Right cardiac atrium (tissue), 5 donors: ENCODE measurements at regions not wholly inside any gene's neighbourhood (a gene's known extent, or its start where the extent isn't known, plus 50 kb on each side); places are given as distances from the start of the nearest gene placed in this dataset.

ENCODE experiments used
- ATAC-seq, 2 donors: fragments of 200-7000 bp; cut with Tn5 transposase; one replicate each; pipeline versions ENCODE4 v1.8.0 to v1.9.1; 2020; ENCODE audit warnings: moderate library complexity in 2 of 2, mild to moderate bottlenecking in 1 of 2
- DNase-seq, 3 donors: peaks; one replicate each; pipeline ENCODE4 v3.0.0-alpha.2; 2020
- H3K27ac ChIP-seq: one replicate; pipeline ENCODE4 v1.5.1; 2013; ENCODE audit warnings: mild to moderate bottlenecking, low read length, control low read depth, moderate library complexity
- H3K27me3 ChIP-seq: one replicate; pipeline ENCODE4 v1.6.1; 2013; ENCODE audit not compliant: control insufficient read depth, insufficient read depth
- H3K4me1 ChIP-seq: one replicate; pipeline ENCODE4 v1.6.1; 2013; ENCODE audit warnings: low read length; ENCODE audit not compliant: control insufficient read depth, insufficient read depth
- H3K4me3 ChIP-seq: one replicate; pipeline ENCODE4 v1.5.1; 2013; ENCODE audit warnings: low read length, control low read depth
- H3K9me3 ChIP-seq: one replicate; pipeline ENCODE4 v1.6.1; 2013; ENCODE audit warnings: low read length; ENCODE audit not compliant: control insufficient read depth
- WGBS: extraction: QIAGEN DNeasy Blood & Tissue Kit; methylation state at CpG from one replicate; pipeline ENCODE4 v1.1.7; 2013; 5-methylcytosine and 5-hydroxymethylcytosine counted together
- intact Hi-C, 4 donors: fragments of 100-400 bp; cut with DNase I; formaldehyde crosslinking; loops; one replicate each; pipeline versions ENCODE4 v1.11.0 to v1.14.0; 2022 to 2023
- donor health status: healthy with polysubstance abuse.
- donor health status: DM: no; HTN: yes; CAD: no.
- donor health status: DM: no; HTN: no; CAD: no.
- donor health status: DM: no; HTN: yes; CAD: no; lungs with severe emphysema.
- donor health status: DM: yes; HTN: yes; CAD: no.

DNA sequence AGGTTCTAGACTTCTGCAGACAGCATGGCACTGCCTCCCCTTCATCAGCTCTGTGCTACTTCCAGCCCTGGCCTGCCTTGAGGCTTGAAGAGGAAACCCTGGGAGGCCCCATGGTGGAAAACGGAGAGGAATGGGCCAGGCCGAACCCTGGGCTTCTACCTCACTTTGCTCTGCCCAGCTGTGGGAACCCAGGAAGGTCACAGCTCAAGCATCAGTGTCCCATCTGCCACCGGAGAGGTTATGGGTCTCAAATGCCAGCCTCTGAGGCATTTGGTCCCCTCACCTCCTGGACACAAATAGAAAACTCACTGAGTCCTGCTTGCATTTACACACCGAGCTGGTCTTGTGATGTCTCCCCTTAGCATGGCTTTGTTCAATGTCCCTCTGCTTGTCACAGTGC, 80.1 kb upstream of the ALDH1B1 start:
- WGBS = 92% methylated on average over 4 of the region's 4 CpGs
- DNase-seq = no peak
- peaks cover 2% of the 10 kb centered on the region for H3K4me1 ChIP-seq
- intact Hi-C loops = no loop called here
- ATAC-seq = no peak
- no peak overlapping the region for H3K27ac ChIP-seq
- no peak overlapping the region for H3K4me3 ChIP-seq
- H3K9me3 ChIP-seq = no peaks in the 10 kb centered on the region
- no peaks in the 10 kb centered on the region for H3K27me3 ChIP-seq

DNA sequence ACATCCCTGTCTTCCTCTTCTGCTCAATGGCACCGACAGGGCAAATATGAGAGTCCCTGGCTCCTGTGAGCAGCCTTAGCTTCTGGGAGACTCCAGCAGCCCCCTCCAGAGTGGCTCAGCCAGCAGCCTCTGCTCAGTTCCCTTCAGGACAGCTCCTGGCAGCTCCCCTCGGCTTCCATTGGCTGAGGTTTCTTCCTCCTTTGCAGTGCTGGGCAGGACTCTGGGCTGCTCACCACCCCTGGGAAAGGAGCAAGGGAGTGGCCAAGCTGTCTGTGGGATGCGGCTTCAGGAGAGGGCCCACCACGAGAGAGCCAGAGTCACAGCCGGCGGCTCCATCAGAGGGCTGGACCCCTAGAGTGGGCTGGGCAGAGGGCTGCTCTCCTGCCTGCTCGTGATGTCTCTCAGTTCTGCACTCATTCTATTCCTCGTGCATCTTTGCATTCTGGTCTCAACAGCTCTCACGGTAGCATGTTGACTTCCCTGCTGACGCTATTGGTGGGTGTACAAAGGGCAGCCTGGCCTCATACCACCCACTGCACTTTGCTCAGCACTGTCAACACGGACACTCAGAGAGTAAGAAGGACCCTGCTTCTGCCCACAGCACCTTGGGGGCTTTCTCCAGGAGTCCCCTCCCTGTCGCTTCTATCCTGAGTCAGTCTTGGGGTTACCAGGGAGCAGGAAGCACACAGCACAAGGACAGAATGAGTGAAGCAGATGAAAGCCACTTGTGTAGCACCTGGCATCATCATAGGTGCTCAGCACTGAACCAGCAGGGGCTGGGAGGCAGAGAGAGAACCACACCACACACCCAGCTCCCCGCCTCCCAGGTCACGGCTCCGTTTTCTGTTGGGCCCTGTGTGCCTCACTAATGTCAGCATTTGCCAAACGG, 80.9 kb upstream of the ALDH1B1 start:
- intact Hi-C loops = no loop called here
- WGBS = 44% methylated on average over 16 of the region's 16 CpGs
- peak; percentile 20 to 70 (median 67) for DNase-seq
- no peaks in the 10 kb centered on the region for H3K9me3 ChIP-seq
- peak; percentile 62 to 82 for ATAC-seq
- H3K27ac ChIP-seq = peak overlapping the region; percentile 14
- no peaks in the 10 kb centered on the region for H3K27me3 ChIP-seq
- H3K4me1 ChIP-seq = peaks cover 2% of the 10 kb centered on the region
- H3K4me3 ChIP-seq = no peak overlapping the region

DNA sequence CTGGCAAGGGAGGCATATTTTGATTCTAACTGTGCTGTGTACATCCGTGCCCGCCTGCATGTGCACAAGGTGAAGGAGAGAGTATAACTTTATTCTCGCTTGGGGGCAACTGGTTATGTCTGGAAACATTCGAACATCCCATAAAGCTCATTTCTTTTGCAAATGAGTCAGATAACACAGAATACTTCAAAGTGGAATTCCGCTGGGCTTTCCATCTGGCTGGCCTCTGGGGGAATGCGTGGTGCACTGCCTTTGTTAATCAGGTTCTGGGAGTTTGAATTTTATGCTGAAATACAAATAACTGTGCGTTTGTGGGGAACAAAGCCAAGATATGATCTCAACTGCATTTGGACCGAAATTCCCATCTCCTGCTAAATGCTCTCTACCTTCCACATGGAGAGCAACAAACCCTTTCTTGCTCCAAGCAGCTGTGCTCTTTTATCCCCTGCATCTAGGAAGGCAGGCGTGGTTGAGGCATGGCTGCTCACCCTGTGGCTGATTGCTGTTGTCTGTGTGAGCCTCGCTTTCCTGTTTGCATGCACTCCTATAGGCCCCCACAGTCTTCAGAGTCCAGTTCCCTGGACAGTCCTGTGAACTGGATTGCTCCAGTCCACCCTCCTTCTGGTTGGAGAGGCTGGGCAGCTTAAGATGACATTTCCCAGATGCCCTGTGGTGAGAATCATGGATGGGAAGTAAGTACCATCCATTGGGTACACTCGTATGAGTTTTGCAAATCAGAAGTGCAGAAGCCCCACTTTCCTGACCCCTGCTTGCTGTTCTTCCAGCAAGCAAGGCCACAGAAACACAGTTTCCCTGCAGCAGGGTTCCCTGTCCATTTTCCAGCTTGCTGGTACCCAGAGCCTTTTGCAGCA, 82.9 kb upstream of the ALDH1B1 start:
- Histone ChIP-seq H3K27me3 (no peaks in the 10 kb centered on the region), H3K4me3 (no peak overlapping the region), H3K9me3 (no peaks in the 10 kb centered on the region), H3K27ac (no peak overlapping the region), H3K4me1 (peaks cover 2% of the 10 kb centered on the region)
- no peak for DNase-seq
- WGBS = 37% methylated on average over 11 of the region's 11 CpGs
- ATAC-seq = no peak
- intact Hi-C loops = no loop called here

DNA sequence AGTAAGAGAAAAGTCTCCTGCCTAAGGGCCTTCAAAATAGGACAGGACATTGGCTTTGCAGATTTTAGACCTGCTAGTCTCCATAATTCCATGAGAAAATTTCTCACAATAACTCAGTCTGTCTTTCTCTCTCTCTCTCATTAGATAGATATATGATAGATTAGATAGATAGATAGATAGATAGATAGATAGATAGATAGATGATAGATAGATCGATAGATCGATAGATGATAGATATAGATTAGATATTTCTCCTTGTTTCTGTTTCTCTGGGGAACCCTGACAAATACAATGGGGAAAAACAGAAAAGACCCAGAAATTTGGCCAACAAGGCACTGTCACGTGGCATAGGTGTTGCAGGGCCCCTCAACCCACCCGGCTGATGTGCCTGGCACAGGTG, 84.4 kb upstream of the ALDH1B1 start:
- Histone ChIP-seq H3K9me3 (no peaks in the 10 kb centered on the region), H3K4me1 (peaks cover 2% of the 10 kb centered on the region), H3K27ac (no peak overlapping the region), H3K4me3 (no peak overlapping the region), H3K27me3 (no peaks in the 10 kb centered on the region)
- no peak for DNase-seq
- WGBS = 93% methylated on average over 4 of the region's 4 CpGs
- intact Hi-C loops = no loop called here
- no peak for ATAC-seq

DNA sequence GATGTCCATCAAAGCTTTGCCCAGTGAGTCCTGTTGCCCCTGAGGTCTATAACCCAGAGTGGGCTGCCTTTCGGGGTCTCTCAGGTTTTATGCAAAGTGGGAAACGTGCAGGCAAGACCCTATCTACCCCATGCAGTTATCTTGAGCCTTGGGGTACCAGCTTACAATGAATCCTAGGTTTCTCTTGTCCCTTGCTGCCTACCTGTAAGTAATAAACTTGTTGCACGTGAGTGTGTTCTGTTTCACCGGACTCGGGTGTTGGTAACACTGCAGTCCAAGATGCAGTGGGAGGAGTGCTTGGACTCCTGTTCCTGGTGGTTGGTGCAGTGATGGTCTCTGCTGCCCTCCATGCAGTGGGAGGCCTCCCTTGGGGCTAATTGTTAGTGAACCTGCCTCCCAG, 85.6 kb upstream of the ALDH1B1 start:
- DNase-seq (no peak), ATAC-seq (no peak)
- no peaks in the 10 kb centered on the region for H3K9me3 ChIP-seq
- whole genome bisulfite sequencing = 89% methylated on average over 5 of the region's 5 CpGs
- intact Hi-C loops = no loop called here
- H3K4me1 ChIP-seq = peaks cover 2% of the 10 kb centered on the region
- no peak overlapping the region for H3K27ac ChIP-seq
- H3K27me3 ChIP-seq = no peaks in the 10 kb centered on the region
- H3K4me3 ChIP-seq = no peak overlapping the region

DNA sequence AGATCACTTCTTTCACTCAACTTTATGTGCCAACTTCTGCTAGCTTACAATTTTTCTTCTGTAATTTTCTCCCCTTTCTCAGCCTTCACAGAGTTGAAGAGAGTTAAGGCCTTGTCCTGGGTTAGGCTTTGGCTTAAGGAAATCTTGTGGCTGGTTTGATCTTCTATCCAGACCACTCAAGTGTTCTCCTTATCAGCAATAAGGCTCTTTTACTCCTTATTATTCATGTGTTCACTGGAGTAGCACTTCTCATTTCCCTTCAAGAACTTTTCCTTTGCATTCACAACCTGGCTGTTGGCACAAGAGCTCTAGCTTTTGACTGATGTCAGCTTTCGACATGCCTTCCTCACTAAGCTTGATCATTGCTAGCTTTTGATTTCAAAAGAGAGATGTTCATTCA, 86.9 kb upstream of the ALDH1B1 start:
- WGBS = 90% methylated on average over 1 of the region's 1 CpG
- no peaks in the 10 kb centered on the region for H3K9me3 ChIP-seq
- DNase-seq = no peak
- H3K27me3 ChIP-seq = no peaks in the 10 kb centered on the region
- peaks cover 2% of the 10 kb centered on the region for H3K4me1 ChIP-seq
- intact Hi-C loops = no loop called here
- H3K27ac ChIP-seq = no peak overlapping the region
- no peak for ATAC-seq
- H3K4me3 ChIP-seq = no peak overlapping the region

DNA sequence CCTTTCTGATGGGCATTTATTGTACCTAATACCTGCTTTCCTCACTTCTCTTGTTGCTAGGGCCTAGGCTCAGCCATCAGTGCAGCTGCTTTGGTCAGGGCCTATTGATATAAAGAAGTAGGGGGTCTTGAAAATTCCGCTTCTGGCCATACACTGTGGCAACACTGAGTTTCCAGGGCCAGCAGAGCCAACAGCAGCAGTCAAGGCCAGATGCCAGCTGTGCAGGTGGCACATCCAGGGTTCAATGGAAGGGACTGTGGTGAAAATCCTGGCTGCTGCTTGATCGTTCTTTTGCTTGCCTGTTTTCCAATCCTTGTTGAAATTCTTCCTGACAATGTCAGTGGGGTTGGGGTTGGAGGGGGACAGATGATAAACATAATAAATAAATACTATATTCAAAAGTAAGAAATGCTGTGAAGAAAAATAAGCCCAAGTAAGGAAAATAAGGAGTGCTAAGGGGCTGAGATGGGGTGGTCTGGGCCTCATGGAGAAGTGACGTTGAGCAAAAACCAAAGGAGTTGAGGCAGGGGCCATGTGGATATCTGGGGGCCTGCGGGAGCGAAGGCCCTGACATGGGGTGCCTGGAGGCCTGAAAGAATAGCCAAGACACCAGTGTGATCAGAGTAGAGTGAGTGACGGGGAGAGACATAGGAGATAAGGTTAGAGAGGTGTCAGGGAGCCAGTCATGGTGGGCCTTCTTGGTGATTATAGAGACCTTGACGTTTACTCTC, 91.0 kb upstream of the ALDH1B1 start:
- no peaks in the 10 kb centered on the region for H3K27me3 ChIP-seq
- no peak overlapping the region for H3K4me3 ChIP-seq
- no peak overlapping the region for H3K27ac ChIP-seq
- no peaks in the 10 kb centered on the region for H3K4me1 ChIP-seq
- no peaks in the 10 kb centered on the region for H3K9me3 ChIP-seq
- DNase-seq (no peak), ATAC-seq (no peak)
- 90% methylated on average over 7 of the region's 7 CpGs for WGBS
- intact Hi-C loops = no loop called here

DNA sequence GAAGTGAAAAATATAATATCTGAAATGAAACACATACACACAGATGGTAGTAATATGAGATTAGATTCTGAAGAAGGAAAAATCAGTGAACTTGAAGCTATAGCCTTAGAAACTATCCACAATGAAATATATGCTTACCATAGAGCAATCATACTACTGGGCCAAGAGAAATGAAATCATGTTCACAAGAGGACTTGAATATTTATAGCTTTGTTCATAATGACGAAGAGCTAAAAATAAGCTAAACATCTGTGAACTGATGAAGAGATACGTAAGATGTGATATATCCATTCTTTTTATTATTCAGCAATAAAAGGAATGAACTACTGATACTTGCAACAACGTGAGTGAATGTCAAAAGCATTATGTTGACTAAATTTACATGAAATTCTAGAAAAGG, 92.6 kb upstream of the ALDH1B1 start:
- WGBS = 22% methylated on average over 3 of the region's 3 CpGs
- DNase-seq (no peak), ATAC-seq (no peak)
- Histone ChIP-seq H3K4me3 (no peak overlapping the region), H3K9me3 (no peaks in the 10 kb centered on the region), H3K27ac (no peak overlapping the region), H3K27me3 (no peaks in the 10 kb centered on the region), H3K4me1 (no peaks in the 10 kb centered on the region)
- intact Hi-C loops = no loop called here

DNA sequence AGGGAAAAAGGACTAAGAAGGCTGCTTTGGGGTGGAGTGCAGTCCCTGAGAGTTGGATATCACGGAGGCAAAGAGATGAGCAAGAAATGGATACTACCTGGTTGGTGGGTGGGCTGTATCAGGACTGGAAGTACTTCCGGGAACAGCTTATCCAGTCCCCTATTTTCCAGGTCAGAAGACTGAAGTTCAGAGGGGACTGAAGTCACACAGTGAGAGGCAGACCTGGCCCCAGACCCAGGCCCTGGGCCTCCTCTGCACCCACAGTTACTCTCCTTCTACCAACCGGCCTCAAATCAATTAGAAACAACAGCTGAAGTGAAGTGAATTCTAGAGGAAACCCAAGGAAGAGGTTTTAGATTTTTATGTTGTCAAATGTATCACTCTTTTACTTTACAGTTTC, 93.6 kb upstream of the ALDH1B1 start:
- intact Hi-C loops = no loop called here
- H3K27me3 ChIP-seq = no peaks in the 10 kb centered on the region
- DNase-seq (no peak), ATAC-seq (no peak)
- H3K9me3 ChIP-seq = no peaks in the 10 kb centered on the region
- no peak overlapping the region for H3K4me3 ChIP-seq
- H3K27ac ChIP-seq = no peak overlapping the region
- 87% methylated on average over 3 of the region's 3 CpGs for WGBS
- no peaks in the 10 kb centered on the region for H3K4me1 ChIP-seq

DNA sequence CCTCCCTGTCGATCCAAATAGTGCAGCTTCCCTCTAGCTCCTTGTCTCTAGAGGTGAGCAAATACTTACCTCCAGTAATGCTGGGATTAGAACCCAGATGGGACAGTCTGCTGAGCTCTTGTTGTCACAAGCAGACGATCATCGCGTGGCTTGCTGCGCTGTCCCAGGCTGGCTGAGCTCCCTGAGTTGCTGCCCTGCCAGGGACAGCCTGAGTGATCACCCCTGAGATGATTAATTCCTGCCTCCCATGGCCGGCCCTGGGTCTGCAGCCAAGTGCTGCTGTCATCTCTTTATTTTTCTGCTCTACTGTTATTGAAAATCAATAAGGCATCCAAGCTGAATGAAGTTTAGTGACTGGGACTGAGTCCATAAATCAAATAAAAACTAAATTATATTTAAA, 94.0 kb upstream of the ALDH1B1 start:
- Histone ChIP-seq H3K4me3 (no peak overlapping the region), H3K27ac (no peak overlapping the region), H3K9me3 (no peaks in the 10 kb centered on the region), H3K27me3 (no peaks in the 10 kb centered on the region), H3K4me1 (no peaks in the 10 kb centered on the region)
- WGBS = 54% methylated on average over 6 of the region's 6 CpGs
- peak in 1 of 2 donors; percentile 72 for ATAC-seq
- no peak for DNase-seq
- intact Hi-C loops = no loop called here

DNA sequence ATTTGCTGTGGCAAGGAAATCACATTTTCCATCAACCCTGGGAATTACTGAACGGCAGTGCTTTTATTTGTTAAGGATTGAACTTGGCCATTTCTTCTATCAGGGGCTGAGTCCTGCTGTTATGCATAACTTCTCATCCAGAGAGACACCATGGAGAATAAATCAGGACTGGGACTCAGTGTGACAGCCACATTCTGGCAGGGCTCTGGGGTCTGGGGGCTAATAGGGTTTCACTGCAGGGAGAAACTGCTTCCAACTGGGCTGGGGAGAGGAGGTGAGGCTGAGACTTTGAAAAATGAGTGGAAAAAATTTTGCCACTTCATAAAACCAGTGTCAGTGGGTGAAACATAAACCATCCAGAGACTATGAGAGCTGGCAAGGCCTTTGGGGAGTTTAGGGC, 95.7 kb upstream of the ALDH1B1 start:
- no peak overlapping the region for H3K4me3 ChIP-seq
- ATAC-seq (no peak), DNase-seq (no peak)
- no peak overlapping the region for H3K27ac ChIP-seq
- no peaks in the 10 kb centered on the region for H3K4me1 ChIP-seq
- H3K9me3 ChIP-seq = no peaks in the 10 kb centered on the region
- WGBS = 65% methylated on average over 1 of the region's 1 CpG
- no peaks in the 10 kb centered on the region for H3K27me3 ChIP-seq
- intact Hi-C loops = no loop called here
